Vagina (tissue), 2 donors: ENCODE measurements at regions not wholly inside any gene's neighbourhood (a gene's known extent, or its start where the extent isn't known, plus 50 kb on each side); places are given as distances from the start of the nearest gene placed in this dataset.

ENCODE experiments used
- DNase-seq, 2 donors: peaks; one replicate each; pipeline ENCODE4 v3.0.0-alpha.2; 2017; ENCODE audit errors: extremely low spot score in 2 of 2
- H3K27ac ChIP-seq: fragments of 200-600 bp; sonication (generic); one replicate; pipeline ENCODE4 v1.5.1; 2019
- H3K27me3 ChIP-seq: fragments of 200-600 bp; sonication (generic); one replicate; pipeline ENCODE4 v1.5.1; 2019
- H3K36me3 ChIP-seq, 2 donors: fragments of 200-600 bp; sonication (generic); one replicate each; pipeline ENCODE4 v1.5.1; 2017 to 2019
- H3K4me1 ChIP-seq: fragments of 200-600 bp; sonication (generic); one replicate; pipeline ENCODE4 v1.5.1; 2019
- H3K4me3 ChIP-seq, 2 donors: fragments of 200-600 bp; sonication (generic); 1 replicate in 1 of 2; 2 replicates in 1 of 2; pipeline ENCODE4 v1.5.1; 2016 to 2019
- H3K9me3 ChIP-seq: fragments of 200-600 bp; sonication (generic); one replicate; pipeline ENCODE4 v1.5.1; 2019
- CTCF ChIP-seq, 3 experiments: fragments of 450-650 bp in 2 of 3; fragments of 200-600 bp in 1 of 3; sonication (generic) in 1 of 3; IDR thresholded peaks; one replicate each; pipeline ENCODE4 v1.5.1; 2017 to 2019; ENCODE audit warnings: antibody characterized with exemption in 3 of 3, mild to moderate bottlenecking in 2 of 3, moderate library complexity in 2 of 3
- POLR2A ChIP-seq, 2 donors: fragments of 450-650 bp; IDR thresholded peaks; one replicate each; pipeline ENCODE4 v1.6.1; 2017; ENCODE audit warnings: antibody characterized with exemption in 2 of 2, mild to moderate bottlenecking in 2 of 2, moderate library complexity in 2 of 2
- POLR2AphosphoS5 ChIP-seq, 2 donors: sonication (generic); formaldehyde crosslinking; IDR thresholded peaks; one replicate each; pipeline ENCODE4 v1.9.0; 2017; ENCODE audit warnings: antibody characterized with exemption in 2 of 2, mild to moderate bottlenecking in 2 of 2, low read depth in 1 of 2; ENCODE audit not compliant: insufficient read depth in 1 of 2
- intact Hi-C: fragments of 100-400 bp; cut with DNase I; formaldehyde crosslinking; loops from one replicate; pipeline ENCODE4 v1.15.1; 2023

DNA sequence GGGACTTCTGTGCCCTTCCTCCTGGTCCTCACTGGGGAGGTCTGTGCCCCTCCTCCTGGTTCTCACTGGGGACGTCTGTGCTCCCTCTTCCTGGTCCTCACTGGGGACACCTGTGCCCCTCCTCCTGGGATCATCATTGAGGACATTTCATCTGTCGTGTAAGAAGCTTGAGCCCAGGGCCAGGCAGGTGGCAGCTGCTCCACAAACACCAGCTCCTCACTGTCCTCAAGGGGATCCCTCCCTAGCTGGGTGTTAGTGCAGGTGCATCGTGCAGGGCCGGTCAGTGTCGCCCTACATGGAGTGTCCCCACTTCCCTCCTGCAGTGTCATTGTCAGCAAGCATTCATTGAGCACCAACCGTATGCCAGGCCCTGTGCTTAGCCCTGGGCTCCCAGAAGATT is 312.7 kb downstream of the PTPRU start:
- intact Hi-C loops: no loop called here
- DNase-seq: no peak
- TF ChIP-seq CTCF (IDR thresholded peaks at IDR 0.05): no peak

DNA sequence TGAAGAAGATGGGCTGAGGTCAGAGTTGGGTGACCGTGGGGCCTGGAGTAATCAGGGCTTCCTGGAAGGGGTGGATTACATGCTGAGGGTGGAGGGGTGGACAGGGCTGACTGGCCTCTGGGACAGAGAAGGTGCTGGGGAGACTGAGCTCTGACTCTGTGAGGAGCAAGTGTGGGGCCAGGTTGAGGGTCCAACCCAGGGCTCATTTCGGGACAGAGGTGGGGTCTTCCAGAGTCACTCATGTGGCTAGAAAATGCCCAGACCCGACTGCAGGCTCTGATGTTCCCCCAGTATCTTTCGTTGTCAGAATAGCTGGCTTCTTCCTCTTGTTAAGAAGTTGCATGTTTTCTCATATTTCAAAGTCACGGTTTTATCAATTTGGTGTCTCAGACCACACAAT is 311.8 kb downstream of the PTPRU start:
- no peak for DNase-seq
- Histone ChIP-seq H3K27me3 (no peaks in the 10 kb centered on the region), H3K27ac (no peak overlapping the region), H3K4me1 (no peaks in the 10 kb centered on the region), H3K36me3 (no peaks in the 10 kb centered on the region), H3K9me3 (no peaks in the 10 kb centered on the region), H3K4me3 (no peak overlapping the region)
- intact Hi-C loops: no loop called here
- TF ChIP-seq POLR2A (IDR thresholded peaks at IDR 0.05) (no peak), CTCF (IDR thresholded peaks at IDR 0.05) (no peak), POLR2AphosphoS5 (IDR thresholded peaks at IDR 0.05; ENCODE audit: insufficient read depth in 1 of 2, low read depth in 1 of 2) (no peak)

More for the DNA sequence above, 312.7 kb downstream of the PTPRU start:
- no peak overlapping the region for H3K4me3 ChIP-seq
- no peaks in the 10 kb centered on the region for H3K9me3 ChIP-seq
- no peaks in the 10 kb centered on the region for H3K27me3 ChIP-seq
- H3K27ac ChIP-seq: no peak overlapping the region
- no peaks in the 10 kb centered on the region for H3K4me1 ChIP-seq
- no peaks in the 10 kb centered on the region for H3K36me3 ChIP-seq

GRCh38 chr1:29547300-29547699 is 311.0 kb downstream of the PTPRU start:
- H3K9me3 ChIP-seq: no peaks in the 10 kb centered on the region
- no peaks in the 10 kb centered on the region for H3K27me3 ChIP-seq
- no peak for TF ChIP-seq POLR2A (IDR thresholded peaks at IDR 0.05)
- no peak for TF ChIP-seq POLR2AphosphoS5 (IDR thresholded peaks at IDR 0.05; ENCODE audit: insufficient read depth in 1 of 2, low read depth in 1 of 2)
- TF ChIP-seq CTCF (IDR thresholded peaks at IDR 0.05): no peak
- no peak overlapping the region for H3K27ac ChIP-seq
- no peaks in the 10 kb centered on the region for H3K36me3 ChIP-seq
- H3K4me3 ChIP-seq: no peak overlapping the region
- intact Hi-C loops: no loop called here
- no peak for DNase-seq
- no peaks in the 10 kb centered on the region for H3K4me1 ChIP-seq

DNA sequence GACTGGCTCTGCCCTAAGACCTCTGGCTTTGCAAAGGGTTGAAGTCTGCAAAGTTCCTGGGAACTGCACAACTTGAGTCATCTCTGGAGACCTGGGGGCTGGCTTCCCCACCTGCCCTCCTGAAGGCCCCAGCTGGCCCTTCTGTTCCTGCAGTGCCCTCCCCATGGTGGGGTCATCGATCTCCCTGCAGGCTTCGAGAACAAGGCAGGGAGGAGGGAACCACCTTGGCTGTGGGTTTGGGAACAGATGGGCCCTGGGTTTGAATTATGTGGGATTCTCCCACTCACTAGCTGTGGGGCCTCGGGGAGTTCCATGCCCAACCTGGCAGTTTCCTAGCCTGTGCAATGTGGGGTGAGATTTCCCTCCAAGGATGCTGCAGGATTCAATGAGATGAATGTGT is 310.2 kb downstream of the PTPRU start:
- H3K27ac ChIP-seq: no peak overlapping the region
- no peaks in the 10 kb centered on the region for H3K9me3 ChIP-seq
- no peaks in the 10 kb centered on the region for H3K4me1 ChIP-seq
- no peak for DNase-seq
- no peak for TF ChIP-seq POLR2A (IDR thresholded peaks at IDR 0.05)
- TF ChIP-seq POLR2AphosphoS5 (IDR thresholded peaks at IDR 0.05; ENCODE audit: insufficient read depth in 1 of 2, low read depth in 1 of 2): no peak
- TF ChIP-seq CTCF (IDR thresholded peaks at IDR 0.05): no peak
- intact Hi-C loops: no loop called here
- no peaks in the 10 kb centered on the region for H3K36me3 ChIP-seq
- H3K4me3 ChIP-seq: no peak overlapping the region
- H3K27me3 ChIP-seq: no peaks in the 10 kb centered on the region

GRCh38 chr1:29544406-29544805 is 308.1 kb downstream of the PTPRU start:
- Histone ChIP-seq H3K27ac (no peak overlapping the region), H3K36me3 (no peaks in the 10 kb centered on the region), H3K27me3 (no peaks in the 10 kb centered on the region), H3K4me1 (no peaks in the 10 kb centered on the region), H3K9me3 (no peaks in the 10 kb centered on the region), H3K4me3 (no peak overlapping the region)
- intact Hi-C loops: no loop called here
- TF ChIP-seq CTCF (IDR thresholded peaks at IDR 0.05): no peak
- TF ChIP-seq POLR2A (IDR thresholded peaks at IDR 0.05): no peak
- TF ChIP-seq POLR2AphosphoS5 (IDR thresholded peaks at IDR 0.05; ENCODE audit: insufficient read depth in 1 of 2, low read depth in 1 of 2): no peak
- DNase-seq: no peak
